Lung (tissue), 11 donors: ENCODE measurements at regions not wholly inside any gene's neighbourhood (a gene's known extent, or its start where the extent isn't known, plus 50 kb on each side); places are given as distances from the start of the nearest gene placed in this dataset.

Experiments used
- ATAC-seq: fragments of 200-7000 bp; cut with Tn5 transposase; one replicate; pipeline ENCODE4 v1.9.1; 2020; ENCODE audit warnings: moderate number of reproducible peaks; ENCODE audit not compliant: insufficient read depth, low FRiP score
- DNase-seq, 3 donors: peaks; one replicate each; pipeline ENCODE4 v3.0.0-alpha.2; 2013 to 2017
- H3K27ac ChIP-seq, 2 donors: one replicate each; pipeline ENCODE4 v1.5.1; 2013; ENCODE audit warnings: mild to moderate bottlenecking in 2 of 2, moderate library complexity in 2 of 2, control low read depth in 1 of 2, inconsistent platforms in 1 of 2, low read depth in 1 of 2, low read length in 1 of 2
- H3K27me3 ChIP-seq, 3 donors: one replicate each; pipeline ENCODE4 v1.5.1; 2013; ENCODE audit warnings: low read length in 2 of 3; ENCODE audit not compliant: control insufficient read depth in 3 of 3, insufficient read depth in 3 of 3
- H3K36me3 ChIP-seq, 4 donors: one replicate each; pipeline ENCODE4 v1.5.1; 2013; ENCODE audit warnings: low read length in 4 of 4, mild to moderate bottlenecking in 1 of 4, moderate library complexity in 1 of 4; ENCODE audit not compliant: control insufficient read depth in 4 of 4, insufficient read depth in 4 of 4
- H3K4me1 ChIP-seq, 5 donors: one replicate each; pipeline ENCODE4 v1.5.1; 2013; ENCODE audit warnings: low read length in 5 of 5, mild to moderate bottlenecking in 2 of 5, moderate library complexity in 1 of 5; ENCODE audit not compliant: control insufficient read depth in 5 of 5, insufficient read depth in 5 of 5
- H3K4me3 ChIP-seq: one replicate; pipeline ENCODE4 v1.5.1; 2013; ENCODE audit warnings: mild to moderate bottlenecking, control low read depth, moderate library complexity
- H3K9ac ChIP-seq, 2 donors: one replicate each; pipeline ENCODE4 v1.5.1; 2013; ENCODE audit warnings: low read length in 2 of 2, control low read depth in 1 of 2; ENCODE audit not compliant: insufficient read depth in 1 of 2
- H3K9me3 ChIP-seq, 4 donors: one replicate each; pipeline ENCODE4 v1.5.1; 2013; ENCODE audit warnings: low read length in 3 of 4, mild to moderate bottlenecking in 1 of 4, moderate library complexity in 1 of 4; ENCODE audit not compliant: control insufficient read depth in 4 of 4, insufficient read depth in 3 of 4
- CTCF ChIP-seq: IDR thresholded peaks from 2 replicates; pipeline ENCODE4 v1.5.1; 2012; ENCODE audit warnings: mild to moderate bottlenecking; ENCODE audit errors: control extremely low read depth, extremely low read depth
- WGBS, 2 donors: extraction: QIAGEN DNeasy Blood & Tissue Kit; methylation state at CpG; one replicate each; pipeline ENCODE4 v1.1.7; 2013; 5-methylcytosine and 5-hydroxymethylcytosine counted together
- donor health status: control.
- donor health status: control.
- donor health status: Bipolar disorder and iron deficiency.
- donor health status: healthy.
- donor health status: DM: yes; HTN: yes; CAD: no.

GRCh38 chr22:48679656-48680555 lies 1147.8 kb downstream of the BRD1 start:
- WGBS, 2 donors = 85 to 92% methylated on average over 28 of the region's 28 CpGs
- Histone ChIP-seq H3K27me3 (no peaks in the 10 kb centered on the region), H3K27ac (no peak overlapping the region), H3K9me3 (no peaks in the 10 kb centered on the region), H3K9ac (no peak overlapping the region), H3K4me3 (no peak overlapping the region), H3K4me1 (no peaks in the 10 kb centered on the region), H3K36me3 (no peaks in the 10 kb centered on the region)
- no peak for ATAC-seq
- no peak for DNase-seq
- TF ChIP-seq CTCF = no peak

- no peaks in the 10 kb centered on the region for H3K4me1 ChIP-seq
- no peaks in the 10 kb centered on the region for H3K27me3 ChIP-seq
- no peak overlapping the region for H3K9ac ChIP-seq
- no peak for TF ChIP-seq CTCF
- no peak overlapping the region for H3K27ac ChIP-seq
- no peaks in the 10 kb centered on the region for H3K9me3 ChIP-seq
- no peak for DNase-seq
- no peaks in the 10 kb centered on the region for H3K36me3 ChIP-seq
- ATAC-seq = no peak
- no peak overlapping the region for H3K4me3 ChIP-seq
- WGBS, 2 donors = 79 to 80% methylated on average over 38 of the region's 38 CpGs
Measured at GRCh38 chr22:48678171-48679135, 1149.2 kb downstream of the BRD1 start.

GRCh38 chr22:48677621-48678020 lies 1150.1 kb downstream of the BRD1 start:
- Histone ChIP-seq H3K9me3 (peaks cover 0 to 6% (median 1%) of the 10 kb centered on the region in 4 donors), H3K4me3 (no peak overlapping the region), H3K27ac (no peak overlapping the region), H3K4me1 (no peaks in the 10 kb centered on the region), H3K9ac (no peak overlapping the region), H3K27me3 (no peaks in the 10 kb centered on the region), H3K36me3 (no peaks in the 10 kb centered on the region)
- no peak for TF ChIP-seq CTCF
- WGBS, 2 donors = 95% methylated on average over 7 of the region's 7 CpGs
- DNase-seq = no peak
- no peak for ATAC-seq
